ENCODE measurements at regions not wholly inside any gene's neighbourhood (a gene's known extent, or its start where the extent isn't known, plus 50 kb on each side); places are given as distances from the start of the nearest gene placed in this dataset.
A peak's percentile ranks its signal among the peaks of the same experiment; 100 is the strongest.

GRCh38 chr2:78541451-78542267 lies 483.8 kb upstream of the REG3G start:
- ChIA-PET CTCF (interaction anchor here (0.6 kb wide), 1 partner anchor 1395 kb away, joined by 3 read pairs; no protein-coding TSS in a partner anchor), POLR2A (no interaction called here)
- H3K36me3 ChIP-seq (ENCODE audit: control insufficient read depth in 2 of 2, insufficient read depth in 1 of 2, low read length in 2 of 2): no peaks in the 10 kb centered on the region
- no peaks in the 10 kb centered on the region for H3K9me3 ChIP-seq (ENCODE audit: control insufficient read depth, insufficient read depth, low read depth, low read length)
- TF ChIP-seq SP3 (tag by site-specific recombination; IDR thresholded peaks at IDR 0.05) (0 out of 2 replicates have a peak, but pooled peaks have one; percentile 13), REST (tag by site-specific recombination; IDR thresholded peaks at IDR 0.05) (no peak), ZBTB44 (tag by site-specific recombination; IDR thresholded peaks at IDR 0.05) (no peak)
- no peaks in the 10 kb centered on the region for H3K4me1 ChIP-seq (ENCODE audit: control insufficient read depth, insufficient read depth, low read length)
- H3K4me3 ChIP-seq (ENCODE audit: low read depth, low read length): no peak overlapping the region
- no peak overlapping the region for H3K27ac ChIP-seq (ENCODE audit: extremely low read depth, low read depth, low read length)

GRCh38 chr2:78546843-78547242 lies 478.7 kb upstream of the REG3G start:
- Histone ChIP-seq H3K36me3 (ENCODE audit: control insufficient read depth in 2 of 2, insufficient read depth in 1 of 2, low read length in 2 of 2) (no peaks in the 10 kb centered on the region), H3K4me1 (ENCODE audit: control insufficient read depth, insufficient read depth, low read length) (no peaks in the 10 kb centered on the region), H3K4me3 (ENCODE audit: low read depth, low read length) (no peak overlapping the region), H3K9me3 (ENCODE audit: control insufficient read depth, insufficient read depth, low read depth, low read length) (no peaks in the 10 kb centered on the region), H3K27ac (ENCODE audit: extremely low read depth, low read depth, low read length) (no peak overlapping the region)
- POLR2A ChIA-PET: no interaction called here
- CTCF ChIA-PET: no interaction called here
- TF ChIP-seq ZSCAN5A (tag by site-specific recombination; IDR thresholded peaks at IDR 0.05): no peak
- no peak for TF ChIP-seq ZNF423 (tag by site-specific recombination; IDR thresholded peaks at IDR 0.05)
- no peak for TF ChIP-seq ZNF155 (tag by site-specific recombination; IDR thresholded peaks at IDR 0.05)
- no peak for TF ChIP-seq ZNF114 (tag by site-specific recombination; IDR thresholded peaks at IDR 0.05)
- TF ChIP-seq ZNF354C (tag by site-specific recombination; IDR thresholded peaks at IDR 0.05; ENCODE audit: borderline replicate concordance, low read depth): no peak
- TF ChIP-seq ZNF777 (tag by site-specific recombination; IDR thresholded peaks at IDR 0.05; ENCODE audit: borderline replicate concordance): no peak
- no peak for TF ChIP-seq ZNF350 (tag by site-specific recombination; IDR thresholded peaks at IDR 0.05)
- TF ChIP-seq ZNF48 (tag by site-specific recombination; IDR thresholded peaks at IDR 0.05): no peak
- TF ChIP-seq ZNF664 (tag by site-specific recombination; IDR thresholded peaks at IDR 0.05): no peak
- no peak for TF ChIP-seq ZNF449 (tag by site-specific recombination; IDR thresholded peaks at IDR 0.05)
- TF ChIP-seq GLI4 (tag by site-specific recombination; IDR thresholded peaks at IDR 0.05): no peak
- no peak for TF ChIP-seq ZNF362 (tag by site-specific recombination; IDR thresholded peaks at IDR 0.05)
- TF ChIP-seq SCRT1 (tag by site-specific recombination; IDR thresholded peaks at IDR 0.05; ENCODE audit: borderline replicate concordance): no peak
- TF ChIP-seq PRDM2 (tag by site-specific recombination; IDR thresholded peaks at IDR 0.05; ENCODE audit: borderline replicate concordance): no peak
- no peak for TF ChIP-seq ZNF433 (tag by site-specific recombination; IDR thresholded peaks at IDR 0.05; ENCODE audit: low read depth)

Measured in HEK293 (cell line).